GM12892 (cell line): ENCODE measurements at regions not wholly inside any gene's neighbourhood (a gene's known extent, or its start where the extent isn't known, plus 50 kb on each side); places are given as distances from the start of the nearest gene placed in this dataset.

Source experiments
- POLR2A ChIP-seq: IDR thresholded peaks from 2 replicates; pipeline ENCODE4 v1.6.1; 2011; ENCODE audit warnings: low read depth, low read length, control low read depth
- POLR2AphosphoS5 ChIP-seq: IDR thresholded peaks from 2 replicates; pipeline ENCODE4 v1.6.1; 2011; ENCODE audit warnings: low read depth, low read length, control low read depth
- TAF1 ChIP-seq: IDR thresholded peaks from 2 replicates; pipeline ENCODE4 v1.6.1; 2011; ENCODE audit warnings: low read depth, mild to moderate bottlenecking, control low read depth, low read length, borderline replicate concordance

DNA sequence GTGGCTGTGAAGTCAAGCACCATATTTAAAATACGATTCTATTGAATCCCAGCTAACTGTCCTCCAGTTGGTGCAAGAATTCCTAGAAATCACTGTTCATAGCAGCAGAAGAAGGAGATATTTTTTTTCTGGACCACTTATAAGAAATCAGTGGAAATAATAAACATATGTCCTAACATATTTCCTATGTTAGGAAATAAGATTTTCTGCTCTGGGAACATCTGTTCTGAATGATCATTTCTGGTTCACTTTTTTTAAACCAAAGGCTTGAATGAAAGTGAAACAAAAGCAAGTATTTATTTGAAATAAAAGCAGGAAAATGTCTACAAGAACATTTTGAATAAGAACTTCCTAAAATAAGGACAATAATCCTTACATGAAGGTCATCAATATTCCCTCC, 138.9 kb upstream of the RALGAPA2 start:
- TF ChIP-seq TAF1 (no peak), POLR2A (no peak), POLR2AphosphoS5 (no peak)
